ENCODE measurements at regions not wholly inside any gene's neighbourhood (a gene's known extent, or its start where the extent isn't known, plus 50 kb on each side); places are given as distances from the start of the nearest gene placed in this dataset.

DNA sequence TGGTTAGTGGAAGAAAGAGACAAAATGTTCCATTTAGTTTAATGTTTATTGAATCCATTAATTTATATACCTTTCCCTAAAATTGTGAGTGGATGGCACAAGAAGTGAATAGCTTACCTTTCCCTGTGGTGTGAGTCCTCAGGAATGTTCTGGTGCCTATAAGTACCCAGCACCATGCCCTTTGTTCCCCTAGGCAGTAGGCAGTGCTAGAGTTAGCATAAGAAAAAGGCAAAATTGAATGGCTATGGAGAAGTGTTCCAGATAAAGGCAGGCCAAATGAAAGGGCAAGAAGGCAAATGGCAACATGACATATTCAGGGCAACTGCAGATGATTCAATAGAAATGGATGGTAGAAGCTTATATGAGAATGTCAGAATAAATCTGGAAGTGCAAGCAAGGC is 370.8 kb upstream of the PTGER4 start:
- ChIA-PET CTCF (no interaction called here), POLR2A (no interaction called here)
- TF ChIP-seq, protein P1, sequence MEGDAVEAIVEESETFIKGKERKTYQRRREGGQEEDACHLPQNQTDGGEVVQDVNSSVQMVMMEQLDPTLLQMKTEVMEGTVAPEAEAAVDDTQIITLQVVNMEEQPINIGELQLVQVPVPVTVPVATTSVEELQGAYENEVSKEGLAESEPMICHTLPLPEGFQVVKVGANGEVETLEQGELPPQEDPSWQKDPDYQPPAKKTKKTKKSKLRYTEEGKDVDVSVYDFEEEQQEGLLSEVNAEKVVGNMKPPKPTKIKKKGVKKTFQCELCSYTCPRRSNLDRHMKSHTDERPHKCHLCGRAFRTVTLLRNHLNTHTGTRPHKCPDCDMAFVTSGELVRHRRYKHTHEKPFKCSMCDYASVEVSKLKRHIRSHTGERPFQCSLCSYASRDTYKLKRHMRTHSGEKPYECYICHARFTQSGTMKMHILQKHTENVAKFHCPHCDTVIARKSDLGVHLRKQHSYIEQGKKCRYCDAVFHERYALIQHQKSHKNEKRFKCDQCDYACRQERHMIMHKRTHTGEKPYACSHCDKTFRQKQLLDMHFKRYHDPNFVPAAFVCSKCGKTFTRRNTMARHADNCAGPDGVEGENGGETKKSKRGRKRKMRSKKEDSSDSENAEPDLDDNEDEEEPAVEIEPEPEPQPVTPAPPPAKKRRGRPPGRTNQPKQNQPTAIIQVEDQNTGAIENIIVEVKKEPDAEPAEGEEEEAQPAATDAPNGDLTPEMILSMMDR (IDR thresholded peaks at IDR 0.05; ENCODE audit: insufficient read depth, low read length, missing control alignments) = no peak
- no peak overlapping the region for H3K4me3 ChIP-seq (ENCODE audit: low read depth, low read length)
- no peak for DNase-seq (ENCODE audit: low read depth, low spot score)

GRCh38 chr5:40307920-40308319 is 371.8 kb upstream of the PTGER4 start:
- ChIA-PET POLR2A (no interaction called here), CTCF (no interaction called here)
- DNase-seq (ENCODE audit: low read depth, low spot score) = no peak
- no peak overlapping the region for H3K4me3 ChIP-seq (ENCODE audit: low read depth, low read length)
- TF ChIP-seq, protein P1 (IDR thresholded peaks at IDR 0.05; ENCODE audit: insufficient read depth, low read length, missing control alignments) = no peak

DNA sequence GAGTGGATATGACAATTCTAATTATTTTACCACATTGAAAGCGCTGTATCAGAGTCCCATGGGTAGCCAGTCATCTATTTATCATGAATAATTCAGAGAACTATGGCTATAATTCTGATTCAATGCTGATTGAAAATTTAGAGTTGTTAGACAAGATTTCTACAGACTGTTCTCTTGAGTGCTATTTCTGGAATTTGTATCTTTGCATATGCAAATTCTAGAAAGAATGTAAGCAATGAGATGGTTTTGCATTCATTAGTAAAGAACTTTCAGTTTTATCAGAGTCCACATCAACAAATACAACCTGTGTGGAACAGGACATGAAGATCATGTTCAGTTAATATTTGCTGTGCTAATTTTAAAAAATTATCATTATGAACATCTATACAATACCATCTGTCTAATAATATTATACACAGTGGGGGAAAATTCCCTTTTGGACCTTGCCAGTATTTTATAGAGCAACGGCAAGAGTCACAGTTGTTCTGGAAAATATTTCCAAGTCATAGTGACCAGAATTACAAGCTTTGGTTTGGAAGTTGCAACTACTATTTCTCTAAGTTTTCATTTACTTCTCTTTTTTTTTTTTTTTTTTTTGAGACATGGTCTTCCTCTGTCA is 372.7 kb upstream of the PTGER4 start:
- DNase-seq (ENCODE audit: low read depth, low spot score) = no peak
- TF ChIP-seq, protein P1 (IDR thresholded peaks at IDR 0.05; ENCODE audit: insufficient read depth, low read length, missing control alignments) = no peak
- POLR2A ChIA-PET = no interaction called here
- CTCF ChIA-PET = no interaction called here
- H3K4me3 ChIP-seq (ENCODE audit: low read depth, low read length) = no peak overlapping the region

DNA sequence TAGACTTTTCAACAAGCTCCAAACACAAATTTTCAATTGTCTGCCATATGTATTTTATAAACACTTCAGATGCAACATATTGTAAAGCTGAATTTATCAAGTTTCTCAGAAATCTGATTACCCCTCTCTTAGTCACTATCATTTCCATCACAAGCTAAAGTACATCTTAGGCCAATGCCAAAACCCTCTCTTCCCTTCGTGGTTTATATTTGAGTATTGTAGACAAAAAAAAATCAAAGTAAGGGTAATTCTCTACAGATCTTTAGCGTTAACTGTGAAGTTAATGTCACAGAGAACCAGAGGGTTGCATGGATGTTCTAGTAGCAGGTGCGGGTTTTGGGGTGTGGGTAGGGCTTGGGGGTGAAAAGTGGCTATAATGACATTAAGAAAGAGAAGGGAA is 387.7 kb upstream of the PTGER4 start:
- ChIA-PET CTCF (interaction anchor here (1.5 kb wide), 1 partner anchor 397 kb away, joined by 3 read pairs; no protein-coding TSS in a partner anchor), POLR2A (no interaction called here)
- H3K4me3 ChIP-seq (ENCODE audit: low read depth, low read length) = no peak overlapping the region
- TF ChIP-seq, protein P1 (IDR thresholded peaks at IDR 0.05; ENCODE audit: insufficient read depth, low read length, missing control alignments) = no peak
- no peak for DNase-seq (ENCODE audit: low read depth, low spot score)

- POLR2A ChIA-PET = no interaction called here
- TF ChIP-seq, protein P1 (IDR thresholded peaks at IDR 0.05; ENCODE audit: insufficient read depth, low read length, missing control alignments) = no peak
- no peak overlapping the region for H3K4me3 ChIP-seq (ENCODE audit: low read depth, low read length)
- CTCF ChIA-PET = interaction anchor here (1.5 kb wide), 1 partner anchor 398 kb away, joined by 3 read pairs; no protein-coding TSS in a partner anchor
- no peak for DNase-seq (ENCODE audit: low read depth, low spot score)
These were observed 388.4 kb upstream of the PTGER4 start for GRCh38 chr5:40291338-40291737.

- ChIA-PET CTCF (interaction anchor here (0.6 to 1.1 kb wide), 2 partner anchors 25 to 56 kb away, joined by 3 to 4 read pairs; no protein-coding TSS in a partner anchor), POLR2A (no interaction called here)
- TF ChIP-seq, protein P1 (IDR thresholded peaks at IDR 0.05; ENCODE audit: insufficient read depth, low read length, missing control alignments) = no peak
- H3K4me3 ChIP-seq (ENCODE audit: low read depth, low read length) = no peak overlapping the region
- no peak for DNase-seq (ENCODE audit: low read depth, low spot score)
These were observed 390.8 kb upstream of the PTGER4 start for GRCh38 chr5:40288800-40289485.
